GM18505 (cell line): ENCODE measurements at regions not wholly inside any gene's neighbourhood (a gene's known extent, or its start where the extent isn't known, plus 50 kb on each side); places are given as distances from the start of the nearest gene placed in this dataset.

ENCODE experiments used
- ATAC-seq: cut with Tn5 transposase; IDR thresholded peaks from one replicate; pipeline ENCODE4 v1.9.1; 2021; ENCODE audit not compliant: unreplicated experiment
- POLR2A ChIP-seq: IDR thresholded peaks from 4 replicates; pipeline ENCODE4 v1.6.1; 2011; ENCODE audit warnings: borderline replicate concordance; ENCODE audit not compliant: insufficient read depth, insufficient read length; ENCODE audit errors: extremely low read depth

DNA sequence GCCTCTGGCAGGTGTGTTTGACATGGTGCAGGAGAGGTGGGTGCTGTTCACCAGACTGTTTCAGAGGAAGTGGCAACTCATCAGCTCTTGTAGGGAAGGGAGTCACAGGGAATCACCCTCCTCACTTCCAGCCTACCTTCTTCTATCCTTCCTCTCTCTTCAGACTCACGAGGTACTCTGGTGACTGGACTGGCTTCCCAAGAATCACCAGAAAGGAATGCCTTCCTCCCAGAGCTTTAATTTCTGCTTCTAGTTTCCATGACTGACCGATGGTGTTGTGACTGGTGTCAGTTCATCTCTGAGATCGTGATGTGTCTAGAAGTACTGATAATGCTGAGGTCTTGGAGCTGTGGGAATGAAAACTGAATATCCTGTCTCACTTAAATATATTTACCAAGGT lies 247.3 kb downstream of the KCTD12 start:
- ATAC-seq: no peak
- TF ChIP-seq POLR2A: no peak

DNA sequence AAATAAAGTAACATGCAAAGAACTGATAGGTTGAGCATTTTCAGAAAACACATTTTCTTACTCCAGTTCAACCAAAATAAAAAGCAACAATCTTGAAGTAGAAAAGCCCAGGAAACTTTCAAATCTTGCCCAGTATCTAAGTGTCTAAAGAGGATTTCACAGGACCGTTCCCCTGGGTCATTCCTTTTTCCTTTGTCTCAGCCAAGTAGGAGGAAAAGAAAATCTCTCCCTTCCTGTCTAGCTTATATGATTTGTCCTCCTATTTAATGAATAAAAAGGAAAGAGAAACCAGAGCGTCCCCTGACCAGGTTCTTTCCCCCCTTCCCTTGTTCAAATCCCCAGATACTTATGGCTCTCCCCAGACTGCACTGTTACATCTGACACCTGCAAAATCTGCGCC lies 248.0 kb downstream of the KCTD12 start:
- TF ChIP-seq POLR2A: no peak
- no peak for ATAC-seq

- no peak for TF ChIP-seq POLR2A
- ATAC-seq: no peak
These were observed 248.5 kb downstream of the KCTD12 start for GRCh38 chr13:76637641-76638141.

- no peak for ATAC-seq
- no peak for TF ChIP-seq POLR2A
These were observed 249.4 kb downstream of the KCTD12 start for GRCh38 chr13:76636829-76637228.

GRCh38 chr13:76635232-76636230 lies 250.7 kb downstream of the KCTD12 start:
- TF ChIP-seq POLR2A: no peak
- no peak for ATAC-seq

- no peak for TF ChIP-seq POLR2A
- ATAC-seq: no peak
These were observed 251.6 kb downstream of the KCTD12 start for GRCh38 chr13:76634431-76635191.

DNA sequence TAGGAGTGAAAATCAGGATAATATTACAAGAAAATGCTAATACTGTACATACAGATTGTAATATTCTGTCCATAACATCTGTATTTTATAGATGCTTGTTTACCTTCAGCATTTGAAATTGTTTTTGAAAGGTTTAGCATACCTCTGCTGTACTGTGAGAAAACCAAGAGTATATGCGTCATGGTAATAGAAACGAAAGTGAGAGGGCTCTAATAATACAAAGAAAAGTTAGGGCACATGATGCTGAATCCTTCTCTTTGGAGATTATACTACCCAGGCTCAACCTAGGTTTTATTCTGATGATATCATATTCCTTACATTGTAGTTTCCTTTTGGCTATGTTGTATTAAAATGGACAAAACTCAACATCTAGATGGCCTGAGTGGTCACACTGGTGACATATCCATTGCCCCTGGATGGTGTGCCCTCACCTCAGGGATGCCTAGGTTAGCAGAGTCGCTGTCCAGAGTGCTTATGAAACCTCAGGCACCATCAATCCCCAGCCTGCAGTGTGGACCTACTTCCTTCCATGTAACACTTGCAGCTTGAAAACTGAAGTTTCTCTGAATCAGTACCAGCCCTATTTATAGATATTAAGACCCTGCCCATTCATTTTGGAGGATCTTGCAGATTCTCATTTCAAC lies 253.7 kb downstream of the KCTD12 start:
- no peak for TF ChIP-seq POLR2A
- no peak for ATAC-seq

GRCh38 chr13:76630629-76631230 lies 255.5 kb downstream of the KCTD12 start:
- no peak for TF ChIP-seq POLR2A
- no peak for ATAC-seq

GRCh38 chr13:76622315-76623040 lies 263.7 kb downstream of the KCTD12 start:
- no peak for TF ChIP-seq POLR2A
- ATAC-seq: no peak

DNA sequence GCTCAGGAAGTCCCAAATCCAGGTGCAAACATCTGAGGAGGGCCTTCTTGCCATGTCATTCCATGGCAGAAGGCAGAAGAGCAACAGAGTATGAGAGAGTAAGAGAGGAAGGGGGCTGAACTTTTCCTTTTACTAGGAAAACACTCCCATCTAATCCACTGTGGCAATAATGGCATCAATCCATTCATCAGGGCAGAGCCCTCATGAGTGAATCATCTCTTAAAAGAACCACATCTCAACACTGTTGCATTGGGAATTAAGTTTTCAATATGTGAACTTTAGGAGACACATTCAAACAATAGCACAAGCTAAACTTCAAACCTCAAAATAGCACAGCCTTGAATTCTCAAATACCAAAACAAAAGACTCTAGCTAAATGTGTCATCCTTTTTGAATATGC lies 264.5 kb downstream of the KCTD12 start:
- TF ChIP-seq POLR2A: no peak
- no peak for ATAC-seq

- TF ChIP-seq POLR2A: no peak
- ATAC-seq: no peak
These were observed 266.2 kb downstream of the KCTD12 start for GRCh38 chr13:76620036-76620435.

DNA sequence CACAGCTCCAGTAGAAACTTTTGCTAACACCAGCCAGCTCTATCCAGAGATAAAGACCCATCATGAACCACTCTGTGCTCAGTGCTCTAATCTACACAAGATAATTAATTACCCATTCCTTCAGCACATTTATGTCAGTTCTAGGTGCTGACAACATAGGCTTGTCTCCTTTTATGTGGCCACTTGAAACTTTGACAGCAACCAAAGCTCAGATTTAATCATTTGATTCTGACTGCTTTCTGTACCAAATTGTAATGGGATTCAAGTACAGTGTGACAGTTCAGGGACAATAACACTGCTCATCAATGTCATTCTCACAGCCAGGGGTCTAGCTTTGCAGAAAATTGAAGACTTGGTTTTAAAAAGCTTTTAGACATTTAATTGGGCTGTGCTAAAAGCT lies 266.6 kb downstream of the KCTD12 start:
- ATAC-seq: no peak
- no peak for TF ChIP-seq POLR2A

GRCh38 chr13:76610819-76611415 lies 275.3 kb downstream of the KCTD12 start:
- no peak for TF ChIP-seq POLR2A
- ATAC-seq: no peak

DNA sequence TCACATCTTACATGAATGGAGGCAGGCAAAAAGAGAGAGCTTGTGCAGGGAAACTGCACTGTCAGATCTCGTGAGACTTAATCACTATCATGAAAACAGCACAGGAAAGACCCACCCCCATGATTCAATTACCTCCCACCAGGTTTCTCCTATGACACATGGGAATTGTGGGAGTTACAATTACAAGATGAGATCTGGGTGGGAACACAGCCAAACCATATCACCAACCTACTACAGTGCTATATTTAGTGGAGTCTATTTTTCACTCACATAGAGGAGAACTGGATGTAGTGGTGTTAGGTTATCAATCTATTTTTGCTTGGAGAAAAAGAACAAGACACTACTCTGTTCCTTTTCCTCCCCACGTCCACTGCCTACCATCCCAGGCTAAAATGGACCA lies 276.6 kb downstream of the KCTD12 start:
- no peak for ATAC-seq
- TF ChIP-seq POLR2A: no peak
